ENCODE measurements at regions not wholly inside any gene's neighbourhood (a gene's known extent, or its start where the extent isn't known, plus 50 kb on each side); places are given as distances from the start of the nearest gene placed in this dataset.
A peak's percentile ranks its signal among the peaks of the same experiment; 100 is the strongest.

DNA sequence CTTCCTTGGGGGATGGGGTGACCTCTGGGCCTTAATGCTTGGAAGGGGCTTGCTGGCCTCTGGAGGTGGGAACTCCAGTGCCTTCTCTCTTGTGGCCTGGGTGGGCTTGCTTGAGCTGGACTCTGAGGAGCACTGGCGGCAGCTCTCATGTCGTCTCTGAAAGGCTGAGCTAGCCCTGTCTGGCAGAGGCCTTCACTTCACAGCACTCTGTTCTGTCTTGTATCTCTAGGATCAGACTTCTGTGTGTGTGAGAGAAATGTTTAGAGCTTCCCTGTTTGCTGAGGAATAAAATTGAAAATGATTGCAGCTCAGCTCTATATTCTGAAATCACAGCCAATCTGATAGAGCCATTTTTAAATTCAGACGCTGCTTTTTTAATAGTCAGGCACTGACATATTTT lies 185.3 kb downstream of the KCNRG start:
- TF ChIP-seq, protein P1, sequence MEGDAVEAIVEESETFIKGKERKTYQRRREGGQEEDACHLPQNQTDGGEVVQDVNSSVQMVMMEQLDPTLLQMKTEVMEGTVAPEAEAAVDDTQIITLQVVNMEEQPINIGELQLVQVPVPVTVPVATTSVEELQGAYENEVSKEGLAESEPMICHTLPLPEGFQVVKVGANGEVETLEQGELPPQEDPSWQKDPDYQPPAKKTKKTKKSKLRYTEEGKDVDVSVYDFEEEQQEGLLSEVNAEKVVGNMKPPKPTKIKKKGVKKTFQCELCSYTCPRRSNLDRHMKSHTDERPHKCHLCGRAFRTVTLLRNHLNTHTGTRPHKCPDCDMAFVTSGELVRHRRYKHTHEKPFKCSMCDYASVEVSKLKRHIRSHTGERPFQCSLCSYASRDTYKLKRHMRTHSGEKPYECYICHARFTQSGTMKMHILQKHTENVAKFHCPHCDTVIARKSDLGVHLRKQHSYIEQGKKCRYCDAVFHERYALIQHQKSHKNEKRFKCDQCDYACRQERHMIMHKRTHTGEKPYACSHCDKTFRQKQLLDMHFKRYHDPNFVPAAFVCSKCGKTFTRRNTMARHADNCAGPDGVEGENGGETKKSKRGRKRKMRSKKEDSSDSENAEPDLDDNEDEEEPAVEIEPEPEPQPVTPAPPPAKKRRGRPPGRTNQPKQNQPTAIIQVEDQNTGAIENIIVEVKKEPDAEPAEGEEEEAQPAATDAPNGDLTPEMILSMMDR (IDR thresholded peaks at IDR 0.05; ENCODE audit: extremely low read depth, low read depth, low read length) = no peak
- H3K27me3 ChIP-seq (ENCODE audit: insufficient read depth, low read length) = no peaks in the 10 kb centered on the region
- no peak overlapping the region for H3K4me2 ChIP-seq (ENCODE audit: insufficient read depth, low read length)
- H3K27ac ChIP-seq (ENCODE audit: low read depth, low read length) = no peak overlapping the region
- peaks cover 3% of the 10 kb centered on the region for H3K4me1 ChIP-seq (ENCODE audit: insufficient read depth, low read length)
- no peaks in the 10 kb centered on the region for H3K9me3 ChIP-seq (ENCODE audit: low read depth, low read length)
- no peaks in the 10 kb centered on the region for H3K79me2 ChIP-seq (ENCODE audit: insufficient read depth, low read length)
- no peak overlapping the region for H3K4me3 ChIP-seq (ENCODE audit: insufficient read depth, low read length)
- H2AFZ ChIP-seq (ENCODE audit: low read length) = no peak overlapping the region
- no peaks in the 10 kb centered on the region for H4K20me1 ChIP-seq (ENCODE audit: insufficient read depth, low read length)
- no peaks in the 10 kb centered on the region for H3K36me3 ChIP-seq (ENCODE audit: insufficient read depth, low read length)
- no peak for DNase-seq (ENCODE audit: insufficient read length, low spot score, missing footprints)

DNA sequence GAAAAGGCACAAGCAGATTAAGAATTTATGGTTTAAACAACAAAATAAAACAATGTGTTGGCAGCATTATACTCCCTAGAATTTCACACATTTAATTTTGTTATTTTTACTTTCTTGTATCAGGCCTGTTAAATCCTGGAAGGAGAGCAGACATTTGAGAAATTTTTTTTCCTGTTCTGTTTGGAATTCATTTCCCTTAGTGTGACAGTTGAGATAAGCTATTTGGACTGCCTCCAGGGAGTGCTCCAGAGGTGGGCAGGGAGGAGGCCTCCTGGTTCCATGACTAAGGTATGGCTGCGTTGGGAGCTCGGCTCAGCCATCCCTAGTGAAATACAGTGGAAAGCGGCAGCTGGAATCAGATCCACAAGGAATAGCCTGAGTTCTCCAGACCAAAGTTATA lies 185.7 kb downstream of the KCNRG start:
- H3K36me3 ChIP-seq (ENCODE audit: insufficient read depth, low read length) = no peaks in the 10 kb centered on the region
- no peaks in the 10 kb centered on the region for H3K27me3 ChIP-seq (ENCODE audit: insufficient read depth, low read length)
- H3K4me1 ChIP-seq (ENCODE audit: insufficient read depth, low read length) = peaks cover 3% of the 10 kb centered on the region
- peak; percentile 68 for DNase-seq (ENCODE audit: insufficient read length, low spot score, missing footprints)
- no peak overlapping the region for H2AFZ ChIP-seq (ENCODE audit: low read length)
- TF ChIP-seq, protein P1 (IDR thresholded peaks at IDR 0.05; ENCODE audit: extremely low read depth, low read depth, low read length) = no peak
- no peaks in the 10 kb centered on the region for H3K79me2 ChIP-seq (ENCODE audit: insufficient read depth, low read length)
- no peak overlapping the region for H3K4me3 ChIP-seq (ENCODE audit: insufficient read depth, low read length)
- no peaks in the 10 kb centered on the region for H4K20me1 ChIP-seq (ENCODE audit: insufficient read depth, low read length)
- H3K27ac ChIP-seq (ENCODE audit: low read depth, low read length) = no peak overlapping the region
- H3K4me2 ChIP-seq (ENCODE audit: insufficient read depth, low read length) = no peak overlapping the region
- H3K9me3 ChIP-seq (ENCODE audit: low read depth, low read length) = no peaks in the 10 kb centered on the region

DNA sequence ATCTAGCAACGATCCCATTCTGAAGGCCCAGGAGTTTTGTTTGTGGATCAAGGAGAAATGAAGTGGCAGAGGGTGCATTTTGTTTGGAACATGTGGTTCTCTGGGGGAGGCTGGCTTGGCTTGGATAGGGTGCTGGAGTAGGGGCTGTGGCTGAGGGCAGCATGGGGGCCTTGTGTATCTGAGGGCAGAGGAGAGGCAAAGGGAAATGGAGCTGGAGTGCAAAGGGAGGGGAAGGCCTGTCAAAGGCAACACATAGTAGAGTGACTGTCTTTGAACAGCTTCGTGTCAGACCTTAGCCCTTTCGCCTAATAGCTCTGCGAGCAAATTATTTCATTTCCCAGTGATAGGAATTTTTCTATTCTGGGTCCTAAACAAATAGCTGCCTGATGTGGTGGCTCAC lies 187.2 kb downstream of the KCNRG start:
- no peak overlapping the region for H2AFZ ChIP-seq (ENCODE audit: low read length)
- no peak for DNase-seq (ENCODE audit: insufficient read length, low spot score, missing footprints)
- H3K4me1 ChIP-seq (ENCODE audit: insufficient read depth, low read length) = peaks cover 3% of the 10 kb centered on the region
- H3K4me2 ChIP-seq (ENCODE audit: insufficient read depth, low read length) = no peak overlapping the region
- no peaks in the 10 kb centered on the region for H3K9me3 ChIP-seq (ENCODE audit: low read depth, low read length)
- H3K27me3 ChIP-seq (ENCODE audit: insufficient read depth, low read length) = no peaks in the 10 kb centered on the region
- H3K4me3 ChIP-seq (ENCODE audit: insufficient read depth, low read length) = no peak overlapping the region
- H3K36me3 ChIP-seq (ENCODE audit: insufficient read depth, low read length) = no peaks in the 10 kb centered on the region
- TF ChIP-seq, protein P1 (IDR thresholded peaks at IDR 0.05; ENCODE audit: extremely low read depth, low read depth, low read length) = no peak
- no peaks in the 10 kb centered on the region for H3K79me2 ChIP-seq (ENCODE audit: insufficient read depth, low read length)
- no peaks in the 10 kb centered on the region for H4K20me1 ChIP-seq (ENCODE audit: insufficient read depth, low read length)
- no peak overlapping the region for H3K27ac ChIP-seq (ENCODE audit: low read depth, low read length)

DNA sequence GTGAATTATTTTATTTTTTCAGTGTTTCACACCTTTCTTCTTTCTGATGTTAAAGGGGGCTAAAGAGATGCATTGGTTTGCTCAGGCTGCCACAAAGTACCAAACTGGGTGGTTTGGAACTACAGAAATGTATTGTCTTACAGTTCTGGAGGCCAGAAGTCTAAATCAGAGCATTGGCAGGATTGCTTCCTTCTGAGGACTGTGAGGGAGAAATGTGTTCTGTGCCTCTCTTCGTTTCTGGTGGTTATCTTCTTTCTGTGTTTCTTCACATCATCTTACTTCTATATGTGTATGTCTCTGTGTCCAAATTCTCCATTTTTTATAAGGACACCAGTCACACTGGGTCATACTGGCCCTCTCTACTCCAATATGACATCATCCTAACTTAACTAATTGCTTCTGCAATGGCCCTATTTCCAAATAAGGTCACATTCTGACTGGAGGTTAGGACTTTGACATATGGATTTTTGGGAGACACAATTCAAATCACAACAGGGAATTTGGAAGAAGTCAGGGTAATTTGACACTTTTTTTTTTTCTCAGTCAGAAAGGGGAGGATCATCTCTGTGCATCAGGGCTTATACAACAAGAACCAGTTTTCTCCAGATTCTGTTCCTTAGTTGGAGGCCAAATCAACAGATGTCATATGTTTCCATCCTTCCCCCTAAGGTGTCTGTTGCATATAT lies 188.2 kb downstream of the KCNRG start:
- H3K36me3 ChIP-seq (ENCODE audit: insufficient read depth, low read length) = no peaks in the 10 kb centered on the region
- DNase-seq (ENCODE audit: insufficient read length, low spot score, missing footprints) = no peak
- TF ChIP-seq, protein P1 (IDR thresholded peaks at IDR 0.05; ENCODE audit: extremely low read depth, low read depth, low read length) = no peak

More for the DNA sequence above, 188.2 kb downstream of the KCNRG start:
- Histone ChIP-seq H3K4me2 (ENCODE audit: insufficient read depth, low read length) (no peak overlapping the region), H2AFZ (ENCODE audit: low read length) (no peak overlapping the region), H3K27me3 (ENCODE audit: insufficient read depth, low read length) (no peaks in the 10 kb centered on the region), H3K9me3 (ENCODE audit: low read depth, low read length) (no peaks in the 10 kb centered on the region), H3K27ac (ENCODE audit: low read depth, low read length) (no peak overlapping the region), H4K20me1 (ENCODE audit: insufficient read depth, low read length) (no peaks in the 10 kb centered on the region), H3K4me3 (ENCODE audit: insufficient read depth, low read length) (no peak overlapping the region), H3K79me2 (ENCODE audit: insufficient read depth, low read length) (no peaks in the 10 kb centered on the region), H3K4me1 (ENCODE audit: insufficient read depth, low read length) (peaks cover 8% of the 10 kb centered on the region)

Measured in osteoblast (primary cell).